IMR-90 (cell line): ENCODE measurements at regions not wholly inside any gene's neighbourhood (a gene's known extent, or its start where the extent isn't known, plus 50 kb on each side); places are given as distances from the start of the nearest gene placed in this dataset.

Experiments used
- ATAC-seq: fragments of 200-7000 bp; cut with Tn5 transposase; 2 replicates; pipeline ENCODE4 v1.9.1; 2020; ENCODE audit warnings: low read depth, mild to moderate bottlenecking, moderate library complexity
- BruUV-seq: library from RNA; stranded (reverse); fragments of 400-500 nt; replicated peaks from 2 replicates; lab custom pipeline; 2021; lab: Mats Ljungman, UMichigan
- CTCF ChIA-PET: fragments of 300-600 bp; formaldehyde crosslinking; extraction: SDS; loops from one replicate; lab custom pipeline; 2021; ENCODE audit warnings: antibody characterized with exemption; lab: Yijun Ruan, JAX
- POLR2A ChIA-PET: fragments of 300-600 bp; sonication (Branson Sonifier 250); formaldehyde crosslinking; loops from one replicate; lab custom pipeline; 2022; ENCODE audit warnings: antibody characterized with exemption; ENCODE audit not compliant: unreplicated experiment; lab: Charles Lee
- DNase-seq: peaks from one replicate; pipeline ENCODE4 v3.0.0; 2013
- H2AFZ ChIP-seq: replicated peaks from 2 replicates; pipeline ENCODE3; 2013; ENCODE audit warnings: low read length, mild to moderate bottlenecking; ENCODE audit not compliant: poor library complexity
- H2AK5ac ChIP-seq: 2 replicates; pipeline ENCODE4 v1.6.1; 2013; ENCODE audit warnings: low read depth, low read length, inconsistent platforms
- H2AK9ac ChIP-seq: replicated peaks from 2 replicates; pipeline ENCODE3; 2013; ENCODE audit warnings: mild to moderate bottlenecking, low read depth, low read length, moderate library complexity; ENCODE audit not compliant: poor library complexity
- H2BK120ac ChIP-seq: 2 replicates; pipeline ENCODE4 v1.6.1; 2013; ENCODE audit warnings: low read depth, low read length, inconsistent platforms
- H2BK15ac ChIP-seq: 3 replicates; pipeline ENCODE4 v1.6.1; 2013; ENCODE audit warnings: low read depth, low read length, inconsistent platforms
- H2BK20ac ChIP-seq: 2 replicates; pipeline ENCODE4 v1.6.1; 2013; ENCODE audit warnings: low read depth, mild to moderate bottlenecking, inconsistent platforms, low read length, moderate library complexity
- H2BK5ac ChIP-seq: 2 replicates; pipeline ENCODE4 v1.6.1; 2013; ENCODE audit warnings: mild to moderate bottlenecking, low read depth, low read length, inconsistent platforms; ENCODE audit not compliant: poor library complexity, severe bottlenecking
- H3K14ac ChIP-seq: replicated peaks from 2 replicates; pipeline ENCODE4 v1.6.1; 2013; ENCODE audit warnings: low read depth, low read length, inconsistent platforms
- H3K18ac ChIP-seq: 2 replicates; pipeline ENCODE4 v1.6.1; 2013; ENCODE audit warnings: low read depth, low read length, control low read depth
- H3K23ac ChIP-seq: 2 replicates; pipeline ENCODE4 v1.6.1; 2013; ENCODE audit warnings: low read depth, low read length, inconsistent platforms
- H3K27ac ChIP-seq: 2 replicates; pipeline ENCODE4 v1.5.1; 2013; ENCODE audit warnings: mild to moderate bottlenecking, control low read depth, low read length; ENCODE audit not compliant: insufficient read depth
- H3K27me3 ChIP-seq: 2 replicates; pipeline ENCODE4 v1.6.1; 2013; ENCODE audit warnings: low read length; ENCODE audit not compliant: control insufficient read depth, insufficient read depth
- H3K36me3 ChIP-seq: 2 replicates; pipeline ENCODE4 v1.6.1; 2013; ENCODE audit warnings: low read length, mixed read lengths; ENCODE audit not compliant: control insufficient read depth, insufficient read depth
- H3K4ac ChIP-seq: 2 replicates; pipeline ENCODE4 v1.6.1; 2013; ENCODE audit warnings: low read depth, low read length, inconsistent platforms
- H3K4me1 ChIP-seq: 2 replicates; pipeline ENCODE4 v1.6.1; 2013; ENCODE audit warnings: low read length, mixed read lengths; ENCODE audit not compliant: control insufficient read depth, insufficient read depth
- H3K4me2 ChIP-seq: 2 replicates; pipeline ENCODE4 v1.6.1; 2013; ENCODE audit warnings: low read depth, mild to moderate bottlenecking, control low read depth, low read length, moderate library complexity
- H3K4me3 ChIP-seq: 2 replicates; pipeline ENCODE4 v1.5.1; 2013; ENCODE audit warnings: low read depth, mild to moderate bottlenecking, control low read depth, low read length, moderate library complexity; ENCODE audit not compliant: insufficient read depth
- H3K56ac ChIP-seq: 2 replicates; pipeline ENCODE4 v1.6.1; 2013; ENCODE audit warnings: low read length, inconsistent platforms; ENCODE audit not compliant: insufficient read depth; ENCODE audit errors: extremely low read depth
- H3K79me1 ChIP-seq, 2 experiments: 2 replicates each; pipeline ENCODE4 v1.6.1; 2013; ENCODE audit warnings: low read length in 2 of 2, inconsistent platforms in 1 of 2, low read depth in 1 of 2
- H3K9ac ChIP-seq: 2 replicates; pipeline ENCODE4 v1.6.1; 2013; ENCODE audit warnings: low read depth, low read length, control low read depth
- H3K9me1 ChIP-seq: 2 replicates; pipeline ENCODE4 v1.6.1; 2013; ENCODE audit warnings: low read length, inconsistent platforms; ENCODE audit not compliant: insufficient read depth
- H3K9me3 ChIP-seq: 2 replicates; pipeline ENCODE4 v1.6.1; 2013; ENCODE audit warnings: low read length; ENCODE audit not compliant: control insufficient read depth, insufficient read depth
- H4K20me1 ChIP-seq: 2 replicates; pipeline ENCODE4 v1.6.1; 2013; ENCODE audit warnings: low read length, inconsistent platforms; ENCODE audit not compliant: insufficient read depth
- H4K5ac ChIP-seq: 2 replicates; pipeline ENCODE4 v1.6.1; 2013; ENCODE audit warnings: mild to moderate bottlenecking, low read depth, low read length, control low read depth
- H4K8ac ChIP-seq, 2 experiments: 2 replicates each; pipeline ENCODE4 v1.6.1; 2013; ENCODE audit warnings: low read depth in 2 of 2, low read length in 2 of 2, control low read depth in 1 of 2, inconsistent platforms in 1 of 2
- H4K91ac ChIP-seq: 2 replicates; pipeline ENCODE4 v1.6.1; 2013; ENCODE audit warnings: low read depth, low read length, inconsistent platforms; ENCODE audit not compliant: insufficient read depth
- BHLHE40 ChIP-seq: fragments of 150-350 bp; IDR thresholded peaks from 2 replicates; pipeline ENCODE4 v1.6.1; 2016; ENCODE audit warnings: mild to moderate bottlenecking, low read depth, low read length
- CEBPB ChIP-seq: IDR thresholded peaks from 2 replicates; pipeline ENCODE4 v1.6.1; 2012; ENCODE audit warnings: low read depth, low read length, improper control_type of control experiment
- CHD1 ChIP-seq: IDR thresholded peaks from 2 replicates; pipeline ENCODE4 v1.6.1; 2012; ENCODE audit warnings: low read depth, low read length, improper control_type of control experiment
- ELK1 ChIP-seq: fragments of 150-350 bp; IDR thresholded peaks from 2 replicates; pipeline ENCODE4 v1.6.1; 2016; ENCODE audit warnings: low read depth, mild to moderate bottlenecking, low read length, moderate library complexity, borderline replicate concordance
- FOS ChIP-seq: fragments of 150-350 bp; IDR thresholded peaks from 2 replicates; pipeline ENCODE4 v1.6.1; 2016; ENCODE audit warnings: low read depth, low read length
- MAFK ChIP-seq: IDR thresholded peaks from 2 replicates; pipeline ENCODE4 v1.6.1; 2012; ENCODE audit warnings: low read depth, low read length, improper control_type of control experiment
- MAZ ChIP-seq: IDR thresholded peaks from 2 replicates; pipeline ENCODE4 v1.6.1; 2012; ENCODE audit warnings: low read depth, mild to moderate bottlenecking, low read length, improper control_type of control experiment, moderate library complexity, borderline replicate concordance
- NFE2L2 ChIP-seq: fragments of 150-350 bp; IDR thresholded peaks from 2 replicates; pipeline ENCODE4 v1.6.1; 2016; ENCODE audit warnings: low read depth, mild to moderate bottlenecking, low read length
- POLR2A ChIP-seq: IDR thresholded peaks from 2 replicates; pipeline ENCODE4 v1.6.1; 2012; ENCODE audit warnings: mild to moderate bottlenecking, low read depth, low read length
- RAD21 ChIP-seq: IDR thresholded peaks from 2 replicates; pipeline ENCODE4 v1.6.1; 2012; ENCODE audit warnings: low read length, improper control_type of control experiment
- RCOR1 ChIP-seq: IDR thresholded peaks from 2 replicates; pipeline ENCODE4 v1.6.1; 2012; ENCODE audit warnings: mild to moderate bottlenecking, low read length, improper control_type of control experiment; ENCODE audit not compliant: insufficient replicate concordance
- RFX5 ChIP-seq: IDR thresholded peaks from 2 replicates; pipeline ENCODE4 v1.8.0; 2012; ENCODE audit warnings: low read depth, mild to moderate bottlenecking, low read length, moderate library complexity
- USF2 ChIP-seq: fragments of 150-350 bp; IDR thresholded peaks from 2 replicates; pipeline ENCODE4 v1.6.1; 2017; ENCODE audit warnings: mild to moderate bottlenecking, antibody characterized with exemption, low read length, low read depth
- WGBS, 2 experiments: methylation state at CpG; one replicate each; pipeline versions ENCODE4 v1.1.5 to v1.1.7; 2013; ENCODE audit warnings: missing lambda C conversion rate in 2 of 2; ENCODE audit not compliant: insufficient read length in 1 of 2; ENCODE audit errors: extremely low coverage in 2 of 2; 5-methylcytosine and 5-hydroxymethylcytosine counted together
- dilution Hi-C: fragments of 300-500 bp; cut with HindIII; formaldehyde crosslinking; loops from one replicate; pipeline ENCODE4 v1.14.3; 2018; ENCODE audit warnings: low sequenced_read_pairs; ENCODE audit not compliant: unreplicated experiment
- in situ Hi-C: fragments of 300-500 bp; cut with MboI; formaldehyde crosslinking; loops from 3 replicates; pipeline ENCODE4 v1.14.3; 2019; ENCODE audit warnings: low sequenced_read_pairs, inconsistent platforms, mixed read lengths
- intact Hi-C: fragments of 100-400 bp; cut with micrococcal nuclease; formaldehyde crosslinking; loops from 2 replicates; pipeline ENCODE4 v1.10.0; 2022
- TF ChIP-seq, protein P1 (sequence below): conservative IDR thresholded peaks from 2 replicates; pipeline ENCODE4 v1.5.1; 2012; ENCODE audit warnings: mild to moderate bottlenecking, low read depth, low read length, improper control_type of control experiment

- H3K23ac ChIP-seq, result no peak overlapping the region
- ATAC-seq, result no peak
- BruUV-seq, result no TSS peak
- H3K79me1 ChIP-seq, result no peaks in the 10 kb centered on the region
- H3K36me3 ChIP-seq, result no peaks in the 10 kb centered on the region
- no peak overlapping the region for H3K4me2 ChIP-seq
- POLR2A ChIA-PET, result no interaction called here
- TF ChIP-seq ELK1, result no peak
- TF ChIP-seq BHLHE40, result no peak
- no peak for TF ChIP-seq MAFK
- no peak for TF ChIP-seq RAD21
- no peak for TF ChIP-seq CEBPB
- TF ChIP-seq RFX5, result no peak
- TF ChIP-seq POLR2A, result no peak
- TF ChIP-seq, protein P1, sequence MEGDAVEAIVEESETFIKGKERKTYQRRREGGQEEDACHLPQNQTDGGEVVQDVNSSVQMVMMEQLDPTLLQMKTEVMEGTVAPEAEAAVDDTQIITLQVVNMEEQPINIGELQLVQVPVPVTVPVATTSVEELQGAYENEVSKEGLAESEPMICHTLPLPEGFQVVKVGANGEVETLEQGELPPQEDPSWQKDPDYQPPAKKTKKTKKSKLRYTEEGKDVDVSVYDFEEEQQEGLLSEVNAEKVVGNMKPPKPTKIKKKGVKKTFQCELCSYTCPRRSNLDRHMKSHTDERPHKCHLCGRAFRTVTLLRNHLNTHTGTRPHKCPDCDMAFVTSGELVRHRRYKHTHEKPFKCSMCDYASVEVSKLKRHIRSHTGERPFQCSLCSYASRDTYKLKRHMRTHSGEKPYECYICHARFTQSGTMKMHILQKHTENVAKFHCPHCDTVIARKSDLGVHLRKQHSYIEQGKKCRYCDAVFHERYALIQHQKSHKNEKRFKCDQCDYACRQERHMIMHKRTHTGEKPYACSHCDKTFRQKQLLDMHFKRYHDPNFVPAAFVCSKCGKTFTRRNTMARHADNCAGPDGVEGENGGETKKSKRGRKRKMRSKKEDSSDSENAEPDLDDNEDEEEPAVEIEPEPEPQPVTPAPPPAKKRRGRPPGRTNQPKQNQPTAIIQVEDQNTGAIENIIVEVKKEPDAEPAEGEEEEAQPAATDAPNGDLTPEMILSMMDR, result no peak
- no peak for TF ChIP-seq CHD1
- no peak for TF ChIP-seq NFE2L2
- no peak for TF ChIP-seq FOS
- TF ChIP-seq RCOR1, result no peak
- no peak for TF ChIP-seq USF2
- no peak for TF ChIP-seq MAZ
- no peak overlapping the region for H4K5ac ChIP-seq
- CTCF ChIA-PET, result no interaction called here
- H4K8ac ChIP-seq, result no peak overlapping the region
- no peaks in the 10 kb centered on the region for H3K4me1 ChIP-seq
- in situ Hi-C loops (no loop called here), intact Hi-C loops (no loop called here), dilution Hi-C loops (no loop called here)
- H4K20me1 ChIP-seq, result no peaks in the 10 kb centered on the region
- no peak overlapping the region for H3K56ac ChIP-seq
- H2BK20ac ChIP-seq, result no peak overlapping the region
- H3K27ac ChIP-seq, result no peak overlapping the region
- H3K4ac ChIP-seq, result no peak overlapping the region
- H2BK120ac ChIP-seq, result no peak overlapping the region
- H2BK15ac ChIP-seq, result no peak overlapping the region
- H3K4me3 ChIP-seq, result no peak overlapping the region
- peaks cover 4% of the 10 kb centered on the region; the same call in 1 of the 2 replicates for H3K9me3 ChIP-seq
- no peak overlapping the region for H2AFZ ChIP-seq
- no peak overlapping the region for H3K9ac ChIP-seq
- H3K27me3 ChIP-seq, result no peaks in the 10 kb centered on the region
- WGBS, 2 experiments, result no CpG with 5 or more reads among the region's 6 CpGs
- no peak for DNase-seq
- no peak overlapping the region for H2AK9ac ChIP-seq
- H2AK5ac ChIP-seq, result no peak overlapping the region
- H4K91ac ChIP-seq, result no peak overlapping the region
- H3K14ac ChIP-seq, result no peak overlapping the region
- H3K18ac ChIP-seq, result no peak overlapping the region
- no peaks in the 10 kb centered on the region for H3K9me1 ChIP-seq
- H2BK5ac ChIP-seq, result no peak overlapping the region
These were observed 503.8 kb upstream of the PLXNA2 start for GRCh38 chr1:208747979-208748378.
